Upper lobe of left lung (tissue), 4 donors: ENCODE measurements at regions not wholly inside any gene's neighbourhood (a gene's known extent, or its start where the extent isn't known, plus 50 kb on each side); places are given as distances from the start of the nearest gene placed in this dataset.

ENCODE experiments used
- EP300 ChIP-seq, 4 donors: sonication (generic); formaldehyde crosslinking; IDR thresholded peaks; one replicate each; pipeline ENCODE4 v1.5.1; 2017; ENCODE audit warnings: antibody characterized with exemption in 4 of 4, control low read depth in 2 of 4
- POLR2A ChIP-seq, 4 donors: fragments of 450-650 bp; IDR thresholded peaks; one replicate each; pipeline ENCODE4 v1.5.1; 2016 to 2017; ENCODE audit warnings: antibody characterized with exemption in 4 of 4, mild to moderate bottlenecking in 2 of 4
- POLR2AphosphoS5 ChIP-seq, 2 donors: sonication (generic); formaldehyde crosslinking; IDR thresholded peaks; one replicate each; pipeline ENCODE4 v1.5.1; 2017; ENCODE audit warnings: antibody characterized with exemption in 2 of 2
- TF ChIP-seq, protein P1 (sequence below), 6 experiments: fragments of 450-650 bp in 4 of 6; fragments of 200-600 bp in 2 of 6; sonication (generic) in 2 of 6; IDR thresholded peaks; one replicate each; pipeline ENCODE4 v1.5.1; 2016 to 2019; ENCODE audit warnings: antibody characterized with exemption in 6 of 6

DNA sequence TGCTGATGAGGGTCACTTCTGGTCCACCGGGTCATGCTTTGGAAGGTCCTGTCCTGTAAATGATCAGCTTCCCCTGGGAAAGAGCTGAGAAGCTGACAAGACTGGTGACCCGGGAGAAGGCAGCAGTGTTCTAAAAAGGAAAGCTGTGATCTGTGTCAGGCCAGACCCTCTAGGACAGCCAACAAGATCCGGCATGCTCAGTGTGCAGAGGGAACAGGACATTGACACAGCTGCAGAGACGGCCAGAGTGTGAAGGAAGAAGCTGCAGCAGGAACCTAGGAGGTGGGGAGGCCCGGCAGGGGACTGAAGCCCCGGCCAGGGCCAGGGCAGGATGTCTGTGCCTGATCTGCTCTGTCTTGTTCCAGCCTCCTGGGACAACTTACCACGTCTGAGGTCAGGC, 372.7 kb upstream of the ID2 start:
- no peak for TF ChIP-seq POLR2A (IDR thresholded peaks at IDR 0.05)
- TF ChIP-seq, protein P1, sequence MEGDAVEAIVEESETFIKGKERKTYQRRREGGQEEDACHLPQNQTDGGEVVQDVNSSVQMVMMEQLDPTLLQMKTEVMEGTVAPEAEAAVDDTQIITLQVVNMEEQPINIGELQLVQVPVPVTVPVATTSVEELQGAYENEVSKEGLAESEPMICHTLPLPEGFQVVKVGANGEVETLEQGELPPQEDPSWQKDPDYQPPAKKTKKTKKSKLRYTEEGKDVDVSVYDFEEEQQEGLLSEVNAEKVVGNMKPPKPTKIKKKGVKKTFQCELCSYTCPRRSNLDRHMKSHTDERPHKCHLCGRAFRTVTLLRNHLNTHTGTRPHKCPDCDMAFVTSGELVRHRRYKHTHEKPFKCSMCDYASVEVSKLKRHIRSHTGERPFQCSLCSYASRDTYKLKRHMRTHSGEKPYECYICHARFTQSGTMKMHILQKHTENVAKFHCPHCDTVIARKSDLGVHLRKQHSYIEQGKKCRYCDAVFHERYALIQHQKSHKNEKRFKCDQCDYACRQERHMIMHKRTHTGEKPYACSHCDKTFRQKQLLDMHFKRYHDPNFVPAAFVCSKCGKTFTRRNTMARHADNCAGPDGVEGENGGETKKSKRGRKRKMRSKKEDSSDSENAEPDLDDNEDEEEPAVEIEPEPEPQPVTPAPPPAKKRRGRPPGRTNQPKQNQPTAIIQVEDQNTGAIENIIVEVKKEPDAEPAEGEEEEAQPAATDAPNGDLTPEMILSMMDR (IDR thresholded peaks at IDR 0.05): no peak
- TF ChIP-seq POLR2AphosphoS5 (IDR thresholded peaks at IDR 0.05): no peak
- no peak for TF ChIP-seq EP300 (IDR thresholded peaks at IDR 0.05)
